ENCODE measurements at regions not wholly inside any gene's neighbourhood (a gene's known extent, or its start where the extent isn't known, plus 50 kb on each side); places are given as distances from the start of the nearest gene placed in this dataset.
"Not testable (repeated sequence)": the region's sequence is repeated elsewhere in the genome, so short reads cannot be mapped to it uniquely, and the experiment has no call there.

DNA sequence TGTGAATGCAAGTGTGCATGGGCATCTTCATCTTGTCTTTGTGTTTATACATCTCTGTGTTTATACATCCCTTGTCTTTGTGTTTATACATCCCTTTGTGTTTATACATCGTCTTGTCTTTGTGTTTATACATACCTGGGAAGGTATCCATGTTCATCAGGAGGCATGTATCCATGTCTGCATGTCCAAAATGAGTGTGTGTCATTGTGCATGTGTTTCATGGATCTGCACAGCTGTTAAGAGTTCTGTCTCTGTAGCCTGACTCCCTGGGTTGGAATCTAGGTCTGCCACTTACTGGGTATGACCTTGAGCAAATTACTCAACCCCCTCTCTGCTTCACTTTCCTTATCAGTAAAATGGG is 50.1 kb upstream of the SIRPA start:
- no peak for DNase-seq

GRCh38 chr20:1844325-1845162 is 50.7 kb upstream of the SIRPA start:
- DNase-seq = no peak

DNA sequence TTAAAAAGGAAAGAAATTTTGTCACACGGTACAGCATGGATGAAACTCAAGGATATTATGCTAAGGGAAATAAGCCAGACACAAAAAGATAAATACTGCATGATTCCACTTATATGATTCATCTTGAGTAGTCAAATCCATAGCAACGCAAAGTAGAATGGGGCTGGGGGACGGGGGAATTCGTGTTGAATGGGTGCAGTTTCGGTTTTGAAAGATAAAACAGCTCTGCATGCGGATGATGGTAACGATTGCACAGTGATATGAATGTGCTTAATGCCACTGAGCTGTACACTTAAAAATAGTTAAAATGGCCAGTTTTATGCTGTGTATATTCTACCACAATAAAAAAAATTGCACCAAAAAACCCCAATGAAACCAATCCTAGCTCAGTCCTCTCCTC is 52.9 kb upstream of the SIRPA start:
- DNase-seq = no peak

GRCh38 chr20:1841554-1842140 is 53.6 kb upstream of the SIRPA start:
- no peak for DNase-seq

DNA sequence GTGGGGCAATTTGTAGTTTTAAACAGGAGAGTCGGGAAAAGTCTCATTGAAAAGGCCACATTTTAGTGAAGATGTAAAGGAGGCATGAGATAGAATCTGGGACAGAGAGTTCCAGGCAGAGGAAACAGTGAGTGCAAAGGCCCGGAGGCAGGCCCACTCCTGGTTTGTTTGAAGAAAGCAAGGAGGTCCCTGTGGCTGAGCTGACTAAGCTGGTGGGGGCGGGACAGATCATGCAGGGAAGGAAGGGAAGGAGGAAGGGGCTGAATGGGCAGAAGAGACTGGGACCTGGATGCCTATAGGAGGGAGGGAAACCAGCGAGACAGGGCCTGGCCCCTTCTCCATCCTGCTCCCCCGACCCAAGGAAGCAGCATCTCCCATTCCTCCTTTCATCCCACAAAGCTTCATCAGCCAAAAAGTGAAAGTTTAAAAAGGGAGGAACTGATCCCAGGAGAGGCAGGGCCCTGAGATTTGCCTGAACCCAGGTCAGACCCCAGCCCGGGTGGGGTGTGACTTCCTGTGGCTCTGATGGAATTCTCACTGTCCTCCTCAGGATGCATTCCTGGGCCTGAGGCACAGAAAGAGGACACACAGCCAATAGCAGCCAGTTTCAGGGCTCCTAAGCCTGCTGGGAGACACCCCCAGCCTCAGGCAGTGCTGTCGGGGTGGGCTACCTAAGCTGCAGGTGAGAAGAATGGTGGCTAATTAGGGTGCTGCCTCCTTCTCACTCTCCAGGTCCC is 54.2 kb upstream of the SIRPA start:
- DNase-seq = no peak

- not testable (repeated sequence) for DNase-seq
These were observed 55.6 kb upstream of the SIRPA start for GRCh38 chr20:1839376-1840317.

DNA sequence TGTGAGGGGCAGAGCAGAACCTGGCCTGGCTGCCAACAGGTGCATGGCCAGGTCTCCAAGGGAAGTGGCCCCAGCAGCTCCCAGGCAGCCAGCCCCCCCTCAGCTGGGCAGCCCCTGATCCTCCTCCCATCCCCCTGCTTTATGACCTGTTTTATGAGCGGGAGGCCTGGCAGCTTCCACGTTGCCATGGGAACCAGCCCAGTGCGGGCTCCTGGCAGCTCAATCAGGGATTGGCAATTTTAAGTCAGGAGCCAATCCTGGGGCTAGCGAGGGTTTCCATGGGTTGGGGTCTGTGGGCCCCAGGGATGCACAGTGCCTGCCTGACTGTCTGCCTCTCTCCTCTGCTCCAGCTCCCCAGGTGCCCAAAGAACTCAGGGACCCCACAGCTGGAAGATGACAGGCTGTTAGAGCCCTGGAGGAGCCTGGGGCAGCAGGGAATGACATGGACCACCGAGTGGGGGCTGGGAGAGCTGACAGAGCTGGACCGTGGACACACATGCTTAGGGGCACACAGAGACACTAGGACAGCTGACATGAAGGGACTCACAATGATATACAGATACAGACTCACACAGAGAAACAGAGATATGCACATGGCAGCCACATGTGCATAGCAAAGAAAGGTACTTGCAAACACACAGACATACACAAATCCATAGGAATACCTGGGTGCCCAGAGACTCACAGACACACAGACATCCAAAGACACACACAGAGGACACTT is 56.5 kb upstream of the SIRPA start:
- DNase-seq = no peak

- no peak for DNase-seq
These were observed 59.8 kb upstream of the SIRPA start for GRCh38 chr20:1835186-1836035.

GRCh38 chr20:1833728-1834726 is 61.2 kb upstream of the SIRPA start:
- no peak for DNase-seq

- no peak for DNase-seq
These were observed 62.0 kb upstream of the SIRPA start for GRCh38 chr20:1833216-1833615.

GRCh38 chr20:1832634-1833033 is 62.6 kb upstream of the SIRPA start:
- no peak for DNase-seq

GRCh38 chr20:1831606-1832005 is 63.6 kb upstream of the SIRPA start:
- no peak for DNase-seq

GRCh38 chr20:1831096-1831495 is 64.1 kb upstream of the SIRPA start:
- no peak for DNase-seq

GRCh38 chr20:1830240-1830639 is 65.0 kb upstream of the SIRPA start:
- no peak for DNase-seq

DNA sequence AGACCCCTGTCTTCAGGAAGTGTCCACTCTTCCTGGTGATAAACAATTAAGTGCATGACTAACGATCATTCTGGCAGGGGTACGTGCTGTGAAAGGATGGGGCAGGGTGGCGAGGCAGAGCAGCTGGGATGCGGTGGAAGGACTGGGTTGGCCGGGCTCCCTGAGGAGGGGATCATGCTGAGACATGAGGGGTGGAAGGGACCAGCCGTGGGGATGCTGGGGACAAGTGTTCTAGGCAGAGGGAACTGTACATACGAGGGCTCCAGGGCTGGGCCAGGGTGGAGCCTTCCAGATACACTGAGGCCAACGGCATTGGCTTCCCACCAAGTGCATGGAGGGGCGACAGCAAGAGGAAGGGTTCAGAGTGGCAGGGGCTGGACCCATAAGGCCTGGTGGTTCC is 65.7 kb upstream of the SIRPA start:
- no peak for DNase-seq

- no peak for DNase-seq
These were observed 66.4 kb upstream of the SIRPA start for GRCh38 chr20:1828786-1829131.

DNA sequence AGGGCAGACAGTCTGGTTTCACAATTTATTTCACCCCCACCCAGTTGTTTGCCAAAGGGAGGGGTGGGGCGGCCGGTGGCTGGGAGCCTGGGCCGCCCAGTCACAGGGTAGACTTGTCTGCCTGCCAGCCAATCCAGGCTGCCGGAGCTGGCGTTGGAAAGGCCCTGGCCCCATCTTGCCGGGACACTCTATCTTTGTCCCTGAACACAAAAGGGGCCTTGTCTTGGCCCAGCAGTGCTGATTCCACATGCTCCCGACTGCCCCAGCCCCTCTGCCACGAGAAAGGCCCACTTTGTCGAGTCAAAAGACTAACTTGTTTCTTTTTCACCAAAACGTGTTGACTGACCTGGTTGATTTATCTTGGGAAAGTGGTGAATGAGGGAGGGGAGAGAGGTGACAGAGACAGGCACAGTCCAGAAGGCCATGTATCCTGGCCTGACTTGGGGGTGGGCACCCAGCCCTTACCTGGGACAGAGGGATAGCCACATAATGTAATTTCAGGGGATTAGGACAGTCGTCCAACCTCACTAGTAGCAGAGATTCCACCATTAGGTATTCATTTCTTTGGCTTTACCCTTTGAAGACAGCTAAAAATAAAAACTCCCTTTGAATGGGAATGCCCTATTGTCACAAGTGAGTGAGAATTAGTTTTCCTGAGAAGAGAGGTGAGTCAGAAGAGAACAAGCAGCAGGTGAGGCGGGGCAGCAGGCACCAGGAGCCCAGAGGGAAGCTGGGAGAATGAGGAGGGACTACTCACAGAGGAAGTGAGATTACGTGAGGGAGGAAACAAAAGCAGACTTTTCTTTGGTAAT is 67.0 kb upstream of the SIRPA start:
- no peak for DNase-seq

DNA sequence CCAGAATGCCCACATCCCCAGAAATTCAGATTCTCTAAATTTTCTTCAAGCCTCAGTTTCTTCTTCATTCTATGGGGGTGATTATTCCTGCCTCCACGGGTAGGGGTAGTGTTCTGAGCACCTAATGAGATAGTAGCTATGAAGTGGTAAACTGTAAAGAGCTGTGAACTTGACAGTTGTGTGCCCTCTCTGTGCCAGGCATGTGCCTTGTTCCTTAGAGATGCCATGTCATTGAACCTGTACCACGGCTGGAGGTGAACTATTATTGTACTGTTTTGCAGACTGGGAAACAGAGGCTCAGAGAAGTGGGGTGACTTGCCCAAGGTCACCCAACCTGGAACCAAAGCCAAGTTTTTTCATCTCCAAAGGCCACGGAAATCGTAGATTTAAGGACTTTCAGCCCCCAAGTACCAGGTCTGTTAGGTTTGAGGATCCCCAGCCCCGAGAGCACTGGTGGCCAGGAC is 67.7 kb upstream of the SIRPA start:
- DNase-seq = no peak

GRCh38 chr20:1825938-1826445 is 69.2 kb upstream of the SIRPA start:
- DNase-seq = no peak
